HG02678 (cell line): ENCODE measurements at regions not wholly inside any gene's neighbourhood (a gene's known extent, or its start where the extent isn't known, plus 50 kb on each side); places are given as distances from the start of the nearest gene placed in this dataset.
"Not testable (repeated sequence)": the region's sequence is repeated elsewhere in the genome, so short reads cannot be mapped to it uniquely, and the experiment has no call there.

ENCODE experiments used
- ATAC-seq: cut with Tn5 transposase; IDR thresholded peaks from one replicate; pipeline ENCODE4 v1.9.1; 2021; ENCODE audit warnings: mild to moderate bottlenecking, moderate library complexity; ENCODE audit not compliant: unreplicated experiment

DNA sequence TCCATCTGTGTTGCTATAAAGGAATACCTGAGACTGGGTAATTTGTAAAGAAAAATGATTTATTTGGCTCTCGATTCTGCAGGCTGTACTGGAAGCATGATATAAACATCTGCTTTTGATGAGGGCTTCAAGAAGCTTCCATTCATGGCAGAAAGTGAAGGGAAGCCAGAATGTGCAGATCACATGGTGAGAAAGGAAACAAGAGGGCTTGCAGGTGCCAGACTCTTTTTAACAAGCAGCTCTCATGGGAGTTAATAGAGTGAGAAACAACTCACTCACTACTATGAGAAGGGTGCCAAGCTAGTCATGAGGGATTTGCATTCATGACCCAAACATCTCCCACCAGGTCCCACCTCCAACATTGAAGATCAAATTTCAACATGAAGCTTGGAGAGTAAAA is 247.2 kb downstream of the ZIC4 start:
- no peak for ATAC-seq

DNA sequence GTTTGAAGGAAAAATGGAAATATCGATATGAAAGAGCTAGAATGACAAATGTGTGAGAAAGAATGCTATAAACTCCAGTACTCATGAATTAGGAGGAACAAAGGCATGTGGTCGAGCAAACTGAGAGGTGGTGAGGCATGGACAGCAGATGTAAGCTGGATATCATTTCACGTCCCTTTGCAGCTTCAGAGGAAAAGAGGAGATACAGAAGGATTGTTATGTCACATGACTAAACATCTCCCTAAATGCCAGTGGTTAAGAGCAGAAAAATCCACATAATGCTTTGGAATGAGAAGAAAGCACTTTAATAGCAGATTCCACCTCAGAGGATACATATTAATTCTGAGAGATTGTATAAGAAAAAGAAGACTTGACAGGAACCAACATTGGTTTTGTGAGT is 248.7 kb downstream of the ZIC4 start:
- no peak for ATAC-seq

DNA sequence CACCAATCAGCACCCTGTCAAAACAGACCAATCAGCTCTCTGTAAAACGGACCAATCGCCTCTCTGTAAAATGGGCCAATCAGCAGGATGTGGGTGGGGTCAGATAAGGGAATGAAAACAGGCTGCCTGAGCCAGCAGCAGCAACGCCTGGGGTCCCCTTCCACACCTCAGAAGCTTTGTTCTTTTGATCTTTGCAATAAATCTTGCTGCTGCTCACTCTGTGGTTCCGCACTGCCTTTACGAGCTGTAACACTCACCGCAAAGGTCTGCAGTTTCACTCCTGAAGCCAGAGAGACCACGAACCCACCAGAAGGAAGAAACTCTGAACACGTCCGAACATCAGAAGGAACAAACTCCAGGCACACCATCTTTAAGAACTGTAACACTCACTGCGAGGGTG is 251.4 kb downstream of the ZIC4 start:
- ATAC-seq: not testable (repeated sequence)

GRCh38 chr3:147153830-147154539 is 252.4 kb downstream of the ZIC4 start:
- no peak for ATAC-seq

DNA sequence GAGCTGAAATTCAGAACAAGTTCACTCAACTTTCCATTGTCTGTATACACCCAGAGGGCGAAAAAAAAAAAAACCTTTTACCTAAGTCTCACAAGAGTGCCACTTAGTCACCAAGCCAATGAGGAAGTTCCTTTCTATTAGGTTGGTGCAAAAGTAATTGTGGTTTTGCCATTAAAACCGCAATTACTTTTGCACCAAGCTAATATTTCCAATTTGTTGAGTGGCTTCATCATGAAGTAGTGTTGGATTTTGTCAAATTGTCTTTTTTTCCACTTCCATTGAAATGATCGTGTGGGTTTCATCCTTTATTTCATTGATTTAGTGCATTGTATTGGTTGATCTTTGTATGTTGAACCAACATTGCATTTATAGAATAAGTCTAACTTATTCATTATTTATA is 253.9 kb downstream of the ZIC4 start:
- no peak for ATAC-seq

DNA sequence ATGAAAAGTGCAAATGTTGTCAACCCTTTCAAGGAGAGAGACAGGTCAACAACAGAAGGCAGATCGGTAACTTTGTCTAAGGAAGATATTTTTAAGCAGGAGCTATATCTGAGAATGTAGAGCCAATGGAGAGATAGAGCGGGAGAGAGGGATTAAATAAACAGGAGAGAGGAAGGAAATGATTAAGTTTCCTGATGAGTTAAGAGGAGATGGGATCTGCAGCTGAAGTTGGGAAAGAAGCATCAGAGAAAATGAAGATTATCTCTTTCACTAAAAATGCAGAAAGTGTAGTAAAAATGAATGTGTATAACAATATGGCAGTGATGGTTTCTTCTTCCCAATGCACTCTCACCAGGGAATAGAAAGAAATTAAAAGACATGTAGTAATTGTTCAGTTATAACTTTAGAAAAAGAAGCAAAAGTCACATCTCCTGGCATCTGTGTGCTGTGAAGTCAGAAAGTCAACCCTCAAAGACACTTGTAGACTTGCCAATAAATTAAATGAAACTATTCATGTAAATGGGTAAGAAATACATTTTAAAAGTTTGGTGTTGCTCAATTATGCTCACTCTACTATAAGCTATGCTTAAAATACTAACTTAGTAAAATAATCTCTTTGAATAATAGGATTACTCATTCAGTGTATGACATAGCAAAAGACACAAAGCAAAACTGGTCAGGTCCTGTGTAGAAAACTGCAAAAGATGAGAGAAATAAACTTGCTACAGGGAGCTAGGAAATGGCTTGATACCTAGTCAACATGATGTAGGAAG is 264.6 kb downstream of the ZIC4 start:
- ATAC-seq: no peak

- no peak for ATAC-seq
Observed at GRCh38 chr3:147139341-147139740, 267.0 kb downstream of the ZIC4 start.

DNA sequence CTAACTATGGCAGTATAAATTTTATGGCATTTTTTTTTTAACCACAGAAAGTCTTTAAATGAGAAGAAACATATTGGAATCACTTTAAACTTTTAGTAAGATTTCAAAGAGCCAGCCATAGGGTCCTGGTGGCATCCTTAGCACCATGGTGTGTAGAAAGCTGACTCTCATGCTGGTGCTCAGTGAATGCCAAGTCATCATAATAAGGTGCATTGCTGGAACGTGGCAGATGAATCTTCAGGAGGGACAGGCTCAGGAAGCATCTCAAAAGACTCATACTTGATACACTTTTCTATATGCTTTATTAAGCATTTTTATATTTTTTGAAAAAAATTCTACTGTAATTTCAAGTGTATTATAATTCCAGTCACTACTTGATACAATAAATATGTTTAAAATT is 274.2 kb downstream of the ZIC4 start:
- ATAC-seq: no peak

DNA sequence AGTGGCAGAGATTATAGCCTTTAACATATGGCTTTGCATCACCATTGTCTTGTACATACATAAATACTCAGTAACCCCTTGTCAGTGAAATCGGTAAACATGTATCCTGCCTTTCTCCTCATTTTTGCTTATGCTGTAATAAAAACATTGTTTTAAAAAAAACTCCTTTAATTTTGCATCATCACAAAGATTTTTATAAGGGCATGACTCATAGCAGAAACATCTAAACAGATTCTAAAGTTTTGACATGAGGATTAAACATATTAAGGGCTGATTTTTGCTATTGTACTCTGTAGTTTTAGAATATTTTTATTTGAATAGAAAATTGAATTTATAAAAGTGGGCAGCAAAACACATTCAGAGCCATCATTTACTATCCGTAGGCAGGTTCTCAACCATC is 275.9 kb downstream of the ZIC4 start:
- no peak for ATAC-seq

GRCh38 chr3:147129665-147130064 is 276.7 kb downstream of the ZIC4 start:
- no peak for ATAC-seq

GRCh38 chr3:147122350-147122749 is 284.0 kb downstream of the ZIC4 start:
- ATAC-seq: no peak

- ATAC-seq: no peak
Observed at GRCh38 chr3:147119989-147120388, 286.4 kb downstream of the ZIC4 start.

DNA sequence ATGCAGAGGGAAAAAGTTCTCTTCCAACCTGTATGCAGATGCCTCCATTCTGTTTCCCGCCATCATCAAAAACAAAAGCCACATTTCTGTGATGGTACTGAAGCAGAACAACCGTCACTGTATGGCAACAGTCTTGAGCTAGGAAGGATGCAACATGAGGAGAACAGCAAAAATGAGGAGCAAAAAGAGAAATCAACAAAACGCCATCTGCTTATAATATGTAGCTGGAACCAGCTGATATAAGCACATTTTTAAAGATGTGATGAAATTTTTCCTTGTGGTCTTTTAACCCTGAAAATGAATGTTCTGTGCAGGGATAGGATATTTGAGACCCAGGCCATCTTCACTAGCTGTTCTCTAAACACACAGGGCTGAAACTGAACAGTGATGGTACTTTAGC is 287.0 kb downstream of the ZIC4 start:
- ATAC-seq: no peak

DNA sequence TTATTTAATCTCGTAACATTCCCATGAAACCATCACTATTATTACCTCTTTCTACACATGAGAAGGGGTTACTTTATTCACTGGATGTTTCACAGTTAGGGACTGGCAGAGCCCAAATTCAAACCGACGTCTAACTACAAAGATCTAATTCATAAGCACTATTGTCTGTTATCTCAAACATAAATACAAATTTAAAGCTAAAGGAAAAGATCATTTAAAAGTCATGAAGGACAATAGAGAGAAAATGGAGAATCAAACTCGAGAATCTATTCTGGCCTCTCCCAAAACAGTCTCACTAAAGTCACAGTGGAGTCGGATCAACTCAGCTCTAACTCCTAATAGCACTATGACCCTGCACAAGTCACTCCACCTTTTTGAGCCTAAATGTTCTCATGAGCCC is 287.7 kb downstream of the ZIC4 start:
- no peak for ATAC-seq

GRCh38 chr3:147117631-147118030 is 288.7 kb downstream of the ZIC4 start:
- no peak for ATAC-seq

GRCh38 chr3:147113293-147114044 is 292.9 kb downstream of the ZIC4 start:
- ATAC-seq: no peak

- ATAC-seq: no peak
Observed at GRCh38 chr3:147099076-147099475, 307.3 kb downstream of the ZIC4 start.

- ATAC-seq: no peak
Observed at GRCh38 chr3:147090461-147090860, 315.9 kb downstream of the ZIC4 start.

DNA sequence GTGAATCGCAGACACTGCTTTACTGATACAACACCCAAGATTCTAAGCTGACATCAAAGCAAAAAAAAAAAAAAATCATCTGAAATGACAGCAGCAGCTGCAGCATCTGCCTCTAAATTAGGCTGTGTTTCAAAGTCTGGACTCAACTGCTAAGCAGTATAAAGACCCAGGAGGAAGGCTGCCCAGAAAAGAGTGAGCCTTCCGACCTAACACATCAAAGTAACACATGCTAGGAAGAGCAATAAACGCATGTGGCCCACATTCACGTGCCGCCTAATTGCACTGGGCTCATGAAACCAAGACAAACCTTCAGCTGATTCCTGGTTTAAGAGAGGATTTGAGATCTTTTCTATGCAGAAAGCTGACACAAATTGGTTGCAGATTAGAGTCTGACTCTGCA is 317.1 kb downstream of the ZIC4 start:
- no peak for ATAC-seq

DNA sequence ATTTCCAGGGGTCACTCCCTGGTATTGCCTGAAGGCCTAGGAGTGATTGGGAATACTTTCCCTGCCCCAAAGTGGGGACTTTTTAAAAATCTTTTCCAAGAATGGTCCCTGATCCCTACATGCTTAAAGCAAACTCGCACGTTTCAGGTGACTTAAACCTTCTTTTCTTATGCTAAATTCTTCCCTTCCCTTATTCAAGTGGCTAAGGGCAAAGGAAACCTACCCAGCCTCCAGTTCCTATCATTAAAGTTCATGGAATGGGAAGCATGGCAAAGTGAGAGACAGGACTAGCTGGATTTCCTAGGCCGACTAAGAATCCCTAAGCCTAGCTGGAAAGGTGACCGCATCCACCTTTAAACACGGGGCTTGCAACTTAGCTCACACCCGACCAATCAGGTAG is 346.8 kb downstream of the ZIC4 start:
- not testable (repeated sequence) for ATAC-seq

DNA sequence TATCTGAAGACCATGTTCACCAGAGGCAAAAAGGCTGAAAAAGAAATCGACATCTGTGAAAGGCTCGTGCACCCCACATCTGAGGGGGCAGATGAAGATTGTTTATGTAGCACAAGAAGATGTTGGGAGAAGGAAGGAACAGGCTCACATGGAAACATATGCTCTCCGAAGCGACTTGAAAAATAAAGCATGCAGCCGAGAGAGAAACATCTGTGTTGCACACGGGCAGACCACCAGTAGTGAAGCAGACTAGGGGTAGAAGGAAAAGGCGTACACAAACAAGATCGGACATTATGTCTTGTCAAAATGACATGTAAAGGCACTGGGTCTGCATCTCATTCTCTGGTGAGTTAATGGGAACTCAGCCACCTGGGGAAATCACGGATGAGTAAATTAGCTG is 356.5 kb downstream of the ZIC4 start:
- no peak for ATAC-seq

- no peak for ATAC-seq
Observed at GRCh38 chr3:147049305-147049704, 357.0 kb downstream of the ZIC4 start.
